NCI-H2029 treated with DMSO at 0.1 percent for 48 hours (cell line): ENCODE measurements at regions not wholly inside any gene's neighbourhood (a gene's known extent, or its start where the extent isn't known, plus 50 kb on each side); places are given as distances from the start of the nearest gene placed in this dataset.

Source experiments
- DNase-seq: peaks from one replicate; lab custom pipeline; 2025; lab: John Stamatoyannopoulos, UW

DNA sequence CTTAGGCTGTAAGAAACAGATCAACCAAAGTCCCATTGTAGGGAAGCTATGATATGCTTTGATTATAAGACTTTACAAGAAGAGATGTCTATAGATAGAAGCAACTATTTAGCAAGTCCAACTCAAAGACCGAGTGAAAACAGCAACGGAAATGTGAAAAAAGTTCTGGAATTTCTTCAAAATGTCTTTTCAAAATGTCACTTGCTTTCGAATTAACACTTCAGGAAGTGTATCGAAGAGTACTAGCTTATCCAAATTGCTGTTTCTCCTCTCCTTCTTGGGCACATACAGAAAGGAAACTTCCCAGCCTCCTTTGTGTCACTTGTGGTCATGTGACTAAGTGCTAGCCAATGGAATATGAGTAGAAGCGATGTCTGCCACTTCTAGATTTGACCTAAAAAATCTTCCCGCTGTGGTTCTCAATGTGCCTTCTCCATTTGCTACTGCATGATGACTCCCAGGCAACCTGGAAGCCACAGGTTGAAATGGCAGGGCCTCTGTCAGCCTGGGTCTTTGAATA, 89.9 kb downstream of the TSEN15 start:
- no peak for DNase-seq

DNA sequence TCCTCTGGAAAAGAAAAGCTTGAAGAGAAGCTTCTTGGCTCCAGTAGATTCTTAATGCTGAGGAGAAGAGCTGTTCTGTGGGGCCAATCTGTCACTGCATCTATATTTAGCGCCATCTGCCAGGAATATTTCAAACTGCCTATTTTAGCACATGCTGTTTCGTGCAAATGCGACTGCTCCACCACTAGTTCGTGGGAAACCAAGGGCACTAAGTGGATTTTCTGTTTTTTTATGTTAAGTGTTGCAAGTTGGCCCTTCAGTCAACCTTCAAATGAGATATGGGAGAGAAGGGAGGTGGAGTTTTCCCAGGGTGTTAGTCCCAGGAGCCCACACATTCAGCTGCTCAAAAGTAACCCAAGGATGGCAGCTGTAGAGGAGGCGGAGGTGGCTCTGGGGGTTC, 91.9 kb downstream of the TSEN15 start:
- no peak for DNase-seq

DNA sequence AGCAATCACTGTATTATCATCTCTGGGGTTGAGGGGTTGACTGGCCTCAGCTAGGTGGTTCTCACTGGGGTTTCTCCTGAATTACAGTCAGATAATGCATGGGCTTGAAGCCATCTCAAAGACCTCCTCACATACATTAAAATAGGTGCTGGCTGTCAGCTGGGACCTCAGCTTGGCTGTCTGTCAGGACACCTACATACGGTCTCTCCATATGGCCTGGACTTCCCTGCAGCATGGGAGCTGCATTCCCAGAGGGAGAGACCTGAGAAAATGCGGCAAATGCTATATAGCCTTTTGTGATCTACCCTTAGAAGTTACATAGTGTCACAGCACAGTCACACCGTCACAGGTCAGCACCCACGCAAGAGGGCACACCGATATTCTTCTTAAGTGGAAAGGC, 93.6 kb downstream of the TSEN15 start:
- no peak for DNase-seq

DNA sequence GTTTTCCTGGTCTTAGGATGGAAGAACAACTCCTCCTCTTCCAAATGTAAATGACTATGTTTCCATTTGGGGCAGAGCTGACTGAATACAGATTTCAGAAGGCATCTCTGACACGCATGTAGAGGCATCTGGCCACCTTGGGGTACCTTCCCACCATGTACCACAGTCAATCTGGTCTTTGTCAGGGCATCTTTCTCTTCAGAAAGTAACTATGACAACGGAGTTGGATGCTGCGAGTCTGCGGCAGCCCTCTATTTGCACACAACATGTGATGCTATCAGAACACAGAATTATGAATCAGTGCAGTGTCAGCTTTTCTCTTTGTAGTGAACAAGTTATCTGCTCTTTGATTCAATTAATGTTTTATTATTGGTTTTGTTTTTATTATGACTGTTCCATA, 94.7 kb downstream of the TSEN15 start:
- no peak for DNase-seq

DNA sequence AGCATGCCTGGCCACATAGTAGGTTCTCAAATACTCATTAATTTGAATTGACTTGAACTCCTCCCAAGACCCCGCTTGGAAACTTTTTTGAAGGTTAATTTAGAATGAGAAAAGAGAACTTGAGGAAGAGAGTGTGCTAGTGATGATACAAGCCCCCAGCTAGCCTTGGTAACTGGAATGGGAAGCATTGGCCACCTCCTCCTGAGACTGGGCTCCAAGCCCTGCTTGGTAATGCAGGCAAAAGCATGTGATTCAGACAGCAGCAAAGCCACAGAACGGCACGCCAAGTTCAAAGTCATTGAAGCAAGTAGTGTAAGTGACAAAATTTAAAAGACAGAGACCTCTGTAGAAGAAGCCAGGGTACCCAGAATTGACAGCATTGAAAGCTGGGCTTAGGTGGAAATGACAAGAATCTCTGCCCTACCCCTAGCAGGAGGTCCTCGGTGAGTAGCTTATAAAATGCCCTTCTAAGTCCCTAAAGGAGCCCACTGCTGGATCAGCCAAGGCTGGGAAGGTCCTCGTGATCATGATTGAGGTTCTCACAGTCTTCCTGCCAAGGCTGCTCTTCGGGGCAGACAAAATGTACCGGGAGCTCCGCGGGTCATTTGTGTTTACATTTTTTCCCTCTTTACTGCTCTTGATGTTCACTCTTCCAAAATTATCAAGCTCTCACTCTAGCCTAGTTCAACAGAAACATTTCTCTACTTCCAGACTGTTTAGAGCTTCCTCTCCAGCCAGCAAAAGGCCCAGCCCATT, 99.4 kb downstream of the TSEN15 start:
- no peak for DNase-seq

DNA sequence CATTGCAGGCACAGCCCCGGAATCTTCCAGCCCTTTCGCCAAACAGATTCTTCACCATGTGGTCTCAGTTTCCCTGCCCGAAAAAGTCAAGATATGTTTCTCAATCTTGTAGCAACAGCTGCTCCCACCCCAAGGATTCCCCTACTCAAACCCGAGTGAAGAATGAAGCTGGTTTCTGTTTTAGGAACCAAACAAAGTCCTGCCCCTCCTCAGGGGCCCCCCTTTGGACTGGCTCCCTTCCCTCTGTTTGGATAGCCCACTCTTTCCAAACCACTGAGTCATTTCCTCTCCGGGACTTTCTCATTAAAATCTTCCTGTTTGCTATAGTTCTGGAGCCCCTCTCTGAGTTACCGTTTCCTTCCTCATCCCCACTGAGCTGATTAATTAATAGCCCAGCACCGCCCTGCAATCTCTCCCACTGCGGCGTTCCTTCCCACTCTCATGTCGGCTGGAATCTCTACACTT, 100.9 kb downstream of the TSEN15 start:
- DNase-seq = no peak

DNA sequence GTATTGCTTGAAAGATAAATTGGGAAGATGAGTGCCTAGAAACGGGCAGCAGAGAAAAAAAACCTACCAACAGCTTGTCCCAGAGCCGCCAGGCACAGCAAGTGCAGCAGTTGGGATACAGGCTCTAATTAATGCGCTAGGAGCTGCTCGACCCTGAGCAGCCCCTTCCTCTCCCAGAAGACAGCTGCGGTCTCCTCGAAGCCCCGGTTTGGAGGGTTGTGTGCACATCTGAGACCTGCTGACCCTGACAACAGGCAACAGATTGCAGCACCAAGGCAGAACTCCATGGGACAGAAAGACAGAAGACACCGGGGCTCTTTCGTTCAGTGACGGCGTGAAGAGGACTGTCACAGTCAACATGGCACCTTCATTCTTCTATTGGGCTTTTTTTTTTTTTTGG, 101.4 kb downstream of the TSEN15 start:
- DNase-seq = no peak

DNA sequence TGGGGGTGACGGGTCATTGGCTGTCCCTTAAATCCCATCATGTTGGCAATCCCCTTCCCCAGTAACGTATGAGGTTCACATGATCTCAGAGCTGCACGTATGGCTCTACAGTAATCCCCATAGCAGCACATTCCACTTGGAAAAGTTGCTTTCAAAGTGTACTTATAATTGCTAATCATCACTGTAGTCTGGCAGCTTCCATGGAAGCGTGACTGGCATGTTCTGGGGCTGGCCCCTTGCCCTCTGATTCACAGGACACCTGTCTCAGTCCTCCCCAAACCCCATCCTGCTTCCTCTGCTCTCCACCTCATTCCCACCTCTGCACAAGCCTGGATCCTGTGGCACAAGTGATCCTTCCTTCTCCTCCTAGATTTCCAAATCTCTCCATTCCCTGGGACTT, 102.2 kb downstream of the TSEN15 start:
- DNase-seq = no peak

DNA sequence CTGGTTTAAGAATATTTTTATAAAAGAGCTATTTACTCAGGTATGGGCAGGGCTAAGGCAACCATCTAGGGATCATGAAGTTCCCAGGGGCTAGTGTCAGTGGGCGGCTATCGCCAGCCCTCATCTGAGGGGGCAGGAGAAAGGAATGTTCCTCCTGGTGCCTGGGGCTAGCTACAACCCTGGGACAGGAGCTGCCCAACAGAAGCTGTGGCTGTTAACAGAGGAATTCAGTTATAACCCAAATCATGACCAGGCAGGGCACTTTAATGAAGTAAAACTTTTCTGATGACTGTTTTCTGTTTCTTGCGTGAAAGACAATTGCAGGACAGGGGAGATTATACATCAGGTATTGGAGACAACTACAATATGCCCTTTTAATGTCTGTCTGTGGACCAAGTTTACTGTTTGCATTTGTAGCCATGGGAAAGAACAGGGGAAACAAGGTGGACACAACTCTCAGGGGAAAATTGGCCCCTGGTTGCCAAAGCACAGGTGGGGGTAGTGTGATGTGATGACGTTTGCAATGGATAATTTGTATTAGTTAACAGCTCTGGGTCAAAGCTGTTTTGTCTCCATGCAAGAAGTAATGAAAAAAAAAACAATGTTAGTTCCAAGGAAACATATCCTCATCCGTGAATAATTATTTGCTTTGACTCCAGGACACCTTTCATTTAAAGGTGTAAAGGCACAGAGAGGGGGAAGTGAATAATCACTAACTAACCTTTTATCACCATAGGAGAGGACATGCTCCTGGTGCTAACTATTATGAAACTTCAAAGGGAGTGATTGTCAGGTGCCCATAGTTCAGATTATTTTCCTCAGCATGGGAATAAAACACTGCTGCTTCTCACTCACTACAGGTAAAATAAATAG, 105.2 kb downstream of the TSEN15 start:
- no peak for DNase-seq

DNA sequence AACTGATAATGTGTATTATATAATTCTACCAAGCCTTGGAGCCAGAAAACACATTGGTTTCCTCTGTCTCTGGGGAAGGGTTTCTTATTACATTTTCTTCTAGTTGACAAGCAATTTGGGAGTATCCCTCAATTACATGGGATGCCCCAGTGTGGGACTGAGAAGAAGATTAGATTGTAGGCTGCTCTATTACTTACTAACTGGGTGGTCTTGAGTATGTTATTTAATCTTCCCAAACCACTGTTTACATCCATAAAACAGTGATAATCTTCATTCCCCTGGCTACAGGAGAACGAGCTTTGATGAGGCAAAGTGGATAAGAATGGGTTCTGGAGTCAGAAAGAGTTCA, 105.8 kb downstream of the TSEN15 start:
- DNase-seq = no peak

DNA sequence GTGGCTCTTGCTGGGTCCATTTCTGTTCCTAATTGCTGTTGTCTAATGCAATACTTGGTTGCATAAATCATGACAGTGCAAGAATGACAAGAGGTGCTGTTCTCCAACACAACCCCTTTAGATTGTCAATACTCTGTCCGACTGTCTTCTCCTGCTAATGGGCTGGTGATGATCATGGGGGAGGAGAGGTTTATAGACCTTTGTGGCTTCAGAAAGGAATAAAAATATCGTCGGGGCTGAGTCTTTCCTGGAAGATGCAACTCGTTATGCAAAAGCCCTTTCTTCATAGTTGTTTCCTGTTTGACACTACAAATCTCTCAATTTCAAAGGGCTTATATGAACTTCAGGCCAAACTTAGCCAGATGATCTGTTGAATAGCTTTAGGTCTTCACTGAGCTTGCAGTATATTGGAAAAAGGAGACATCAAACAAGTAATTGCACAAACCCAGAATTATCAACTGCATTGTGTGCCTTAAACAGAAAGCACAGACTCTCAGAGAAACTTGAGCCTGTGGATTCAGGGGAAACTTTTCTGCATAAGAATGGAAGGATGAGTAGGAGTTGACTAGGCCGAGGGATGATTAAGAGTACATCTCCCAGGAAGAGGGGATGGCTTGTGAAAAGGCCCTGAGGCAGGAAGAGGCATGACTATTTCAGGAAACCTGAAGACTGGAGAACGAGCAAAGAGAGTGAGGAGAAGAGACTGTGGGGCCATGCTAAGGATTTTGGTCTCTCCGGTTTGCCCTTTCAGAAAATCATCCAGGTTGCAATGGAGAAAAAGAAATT, 107.6 kb downstream of the TSEN15 start:
- DNase-seq = no peak

DNA sequence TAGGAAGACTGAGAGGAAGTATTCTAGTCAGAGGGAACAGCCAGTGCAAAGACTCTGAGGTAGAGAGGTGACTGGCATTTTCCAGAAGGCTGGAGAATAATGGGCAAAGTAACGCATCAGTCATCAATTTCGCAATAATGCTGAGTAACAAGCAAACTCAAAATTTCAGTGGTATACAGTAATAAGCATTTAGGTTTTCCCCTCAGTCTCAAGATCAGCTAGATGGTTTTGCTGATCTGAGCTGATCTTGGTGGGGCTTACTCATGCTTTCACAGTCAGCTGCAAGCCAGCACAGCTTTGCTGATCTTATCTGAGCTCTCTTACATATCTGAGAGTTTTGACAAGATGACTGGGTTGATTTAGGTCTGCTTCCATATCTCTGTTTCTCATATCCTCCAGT, 108.7 kb downstream of the TSEN15 start:
- DNase-seq = no peak

DNA sequence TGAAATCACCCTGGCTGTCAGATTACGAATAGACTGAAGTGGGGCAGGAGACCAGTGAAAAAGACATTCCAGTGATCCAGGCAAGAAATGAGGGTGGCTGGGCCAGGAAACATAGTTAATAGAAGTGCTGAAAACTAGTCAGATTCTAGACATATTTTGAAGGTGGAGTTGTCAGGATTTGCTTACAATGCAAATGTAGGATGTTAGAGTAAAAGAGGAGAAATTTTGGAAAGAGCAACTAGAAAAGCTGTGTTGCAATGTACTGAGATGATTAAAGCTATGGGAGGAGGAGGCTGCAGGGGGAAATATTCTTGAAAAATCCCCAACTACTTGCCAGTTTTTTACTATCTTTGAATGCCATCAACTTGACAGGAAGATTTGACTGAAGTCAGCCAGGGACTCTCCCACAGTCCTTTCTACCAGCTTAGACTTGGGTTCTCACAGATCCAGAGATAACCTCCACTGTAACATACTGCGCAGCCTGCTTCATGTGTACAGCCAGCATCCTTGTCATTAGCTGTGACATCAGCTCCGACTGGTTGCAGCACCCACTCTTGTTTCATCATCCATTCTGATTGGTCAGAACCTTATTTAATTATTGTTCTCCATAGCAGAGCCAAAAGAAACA, 109.7 kb downstream of the TSEN15 start:
- no peak for DNase-seq

DNA sequence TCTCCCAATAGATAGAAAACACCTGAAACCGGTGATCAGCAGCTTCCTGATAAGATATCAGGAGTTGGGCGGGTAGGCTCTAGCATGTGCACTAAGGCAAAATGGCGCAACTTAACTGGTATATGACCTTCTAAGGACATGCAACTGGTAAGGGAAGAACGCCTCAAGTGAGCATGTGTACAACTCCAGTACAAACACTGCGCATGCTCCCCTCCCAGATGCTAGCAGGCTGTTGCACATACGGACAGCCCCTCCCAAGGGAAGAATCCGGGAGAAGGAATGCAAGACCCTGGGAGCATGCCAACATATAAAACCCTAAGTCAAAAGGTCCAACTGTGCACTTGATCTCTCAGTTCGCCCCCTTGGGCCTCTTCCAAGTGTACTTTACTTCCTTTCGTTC, 110.8 kb downstream of the TSEN15 start:
- DNase-seq = no peak

DNA sequence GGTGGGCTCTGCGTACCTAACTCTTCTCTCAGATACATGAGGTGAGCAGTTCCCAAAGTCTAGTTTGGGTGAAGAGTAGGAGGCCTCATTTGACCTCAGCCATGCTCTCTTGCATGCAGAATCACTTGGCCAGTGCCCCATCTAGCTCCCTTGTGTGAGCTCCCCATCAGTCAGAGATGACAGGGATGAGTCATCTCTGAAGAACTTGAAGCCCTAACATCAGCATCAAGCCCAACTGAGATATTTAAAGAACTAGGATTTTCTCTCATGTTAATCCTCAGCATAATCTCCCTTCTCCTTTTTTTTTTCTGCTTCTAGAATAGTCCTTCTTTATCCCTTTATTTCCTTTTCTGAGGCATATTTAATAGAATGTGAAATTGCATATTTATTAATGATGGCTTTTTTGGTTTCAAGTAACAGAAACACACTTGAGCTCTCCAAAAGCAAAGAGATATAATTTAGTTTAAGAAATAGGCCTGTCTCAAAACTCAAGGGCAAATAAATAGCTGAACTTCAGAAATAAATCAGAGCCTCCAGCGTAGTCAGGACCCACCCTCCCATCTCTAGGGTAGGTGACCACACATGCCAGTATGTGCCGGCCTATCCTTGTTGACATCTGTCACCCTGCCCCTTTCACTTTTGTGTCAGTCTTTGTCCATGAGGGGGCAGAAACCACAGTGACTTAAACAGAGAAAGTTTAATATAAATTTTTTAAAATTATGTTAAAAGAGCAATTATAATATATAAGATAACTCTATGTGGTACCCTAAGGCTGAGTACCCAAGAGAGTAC, 112.3 kb downstream of the TSEN15 start:
- DNase-seq = no peak

DNA sequence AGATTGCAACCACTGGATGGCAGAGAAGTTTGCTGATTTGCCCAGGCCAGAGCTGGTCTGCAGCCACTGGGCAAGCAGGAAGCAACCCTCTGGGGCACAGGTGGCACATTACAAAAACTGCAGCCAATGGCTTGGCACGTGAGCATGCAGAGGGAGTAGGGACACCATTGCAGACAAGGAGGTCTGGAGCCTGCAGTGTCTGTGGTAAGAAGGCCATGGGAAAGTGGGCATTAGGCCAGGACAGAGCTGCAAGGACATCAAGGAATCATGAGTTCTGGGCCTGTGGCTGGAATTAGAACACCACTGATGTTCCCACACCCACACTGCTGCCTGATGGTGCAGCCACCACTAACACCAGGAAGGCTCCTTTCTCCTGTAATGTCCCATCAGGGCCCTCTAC, 113.0 kb downstream of the TSEN15 start:
- no peak for DNase-seq

DNA sequence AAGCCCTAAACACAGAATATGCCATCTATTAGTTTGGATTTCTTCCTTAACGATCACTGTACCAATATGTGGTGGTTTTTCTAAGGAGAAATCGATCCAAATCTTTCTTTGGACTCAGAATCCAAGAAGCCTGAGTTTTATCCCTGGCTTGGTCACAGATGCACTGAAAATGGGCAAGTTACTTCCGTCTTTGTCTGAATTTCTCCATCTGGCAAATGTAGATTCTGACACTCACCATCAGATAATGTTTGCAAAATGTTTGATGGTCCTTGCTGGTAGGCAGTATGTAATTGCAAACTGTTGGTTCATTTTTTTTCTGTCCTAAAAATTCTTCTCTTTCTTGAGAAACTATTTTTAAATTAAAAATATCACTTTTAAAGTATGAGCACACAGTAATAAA, 115.0 kb downstream of the TSEN15 start:
- no peak for DNase-seq

DNA sequence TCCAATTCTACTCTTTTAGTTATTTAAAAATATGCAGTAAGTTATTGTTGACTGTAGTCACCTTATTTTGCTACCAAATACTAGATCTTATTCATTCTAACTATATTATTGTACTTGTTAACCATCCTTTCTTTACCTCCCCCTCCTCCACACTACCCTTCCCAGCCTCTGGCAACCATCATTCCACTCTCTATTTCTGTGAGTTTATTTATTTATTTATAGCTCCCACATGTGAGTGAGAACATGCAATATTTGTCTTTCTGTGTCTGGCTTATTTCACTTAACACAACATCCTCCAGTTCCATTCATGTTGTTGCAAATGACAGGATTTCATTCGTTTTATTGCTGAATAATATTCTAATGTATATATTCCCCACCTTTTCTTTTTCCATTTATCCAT, 115.8 kb downstream of the TSEN15 start:
- no peak for DNase-seq

DNA sequence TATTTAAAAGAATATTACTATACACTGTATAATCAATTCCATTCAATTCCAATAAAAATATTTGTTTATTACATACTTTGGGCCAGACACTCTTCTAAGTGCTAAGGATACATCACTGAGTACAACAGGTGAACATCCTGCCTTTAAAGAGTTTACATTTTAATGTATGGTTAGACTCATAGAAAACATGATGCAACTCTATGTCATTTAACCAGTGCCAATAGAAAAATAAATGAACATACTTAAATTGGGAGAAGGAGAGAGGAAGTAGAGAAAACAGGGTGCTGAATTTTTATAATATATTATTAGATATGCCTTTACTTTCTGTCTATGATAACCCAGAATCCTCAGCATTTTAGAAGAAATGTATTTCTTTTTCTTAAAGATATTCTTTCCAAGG, 119.2 kb downstream of the TSEN15 start:
- no peak for DNase-seq

DNA sequence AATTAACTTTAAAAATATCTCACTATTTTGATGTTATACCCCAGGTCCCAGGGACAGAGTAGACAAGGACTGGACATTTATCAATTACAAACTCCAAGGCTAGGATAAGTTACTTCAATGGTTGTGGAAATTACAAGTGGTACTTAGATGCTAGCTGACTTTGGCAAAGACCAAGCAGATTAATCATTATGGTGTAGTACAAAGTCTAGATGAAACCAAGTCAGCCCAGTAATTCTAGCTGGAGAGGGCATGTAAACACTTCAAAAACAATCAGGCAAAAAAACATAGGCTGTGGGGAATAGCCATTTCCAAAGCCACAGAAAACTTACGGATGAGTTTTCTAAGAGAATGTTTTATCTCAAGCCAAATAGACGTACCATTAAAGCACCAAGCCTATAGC, 124.5 kb downstream of the TSEN15 start:
- no peak for DNase-seq

DNA sequence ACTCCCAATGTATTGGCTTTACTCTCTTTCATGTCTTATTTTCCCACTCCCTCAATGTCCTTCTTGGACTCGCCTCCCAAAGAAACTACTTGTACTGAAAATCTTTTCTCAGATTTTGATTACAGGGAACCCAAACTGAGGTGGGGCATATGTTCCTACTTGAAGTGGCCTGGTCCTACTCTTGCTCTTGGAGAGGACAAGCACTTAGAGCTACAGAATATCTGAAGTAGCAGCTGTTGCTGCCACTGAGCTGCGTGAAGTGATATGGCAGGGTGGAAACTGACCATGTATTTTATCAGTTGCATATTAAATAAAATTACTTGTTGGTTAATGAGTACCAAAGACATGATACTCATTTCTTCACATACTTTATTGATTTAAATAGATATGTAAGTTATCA, 129.5 kb downstream of the TSEN15 start:
- DNase-seq = no peak
